ENCODE measurements at regions not wholly inside any gene's neighbourhood (a gene's known extent, or its start where the extent isn't known, plus 50 kb on each side); places are given as distances from the start of the nearest gene placed in this dataset.

GRCh38 chr3:40605960-40606359 lies 81.2 kb downstream of the ZNF621 start:
- Histone ChIP-seq H3K27me3 (no peaks in the 10 kb centered on the region), H3K4me3 (replicated peaks in 1 of 3) (no peak overlapping the region), H3K9me3 (no peaks in the 10 kb centered on the region), H3K36me3 (no peaks in the 10 kb centered on the region), H3K27ac (no peak overlapping the region), H3K4me1 (no peaks in the 10 kb centered on the region)
- TF ChIP-seq POLR2A (IDR thresholded peaks at IDR 0.05) = no peak
- no peak for TF ChIP-seq CTCF (IDR thresholded peaks at IDR 0.05)
- no peak for DNase-seq
- 86 to 95% methylated on average over 1 of the region's 1 CpG for WGBS, 2 donors
- intact Hi-C loops (cut with DNase I) = no loop called here

GRCh38 chr3:40608091-40608490 lies 83.3 kb downstream of the ZNF621 start:
- no peak for TF ChIP-seq POLR2A (IDR thresholded peaks at IDR 0.05)
- TF ChIP-seq CTCF (IDR thresholded peaks at IDR 0.05) = no peak
- H3K4me1 ChIP-seq = no peaks in the 10 kb centered on the region
- WGBS, 2 donors = 27 to 29% methylated on average over 2 of the region's 2 CpGs
- intact Hi-C loops (cut with DNase I) = no loop called here
- H3K4me3 ChIP-seq (replicated peaks in 1 of 3) = no peak overlapping the region
- no peak overlapping the region for H3K27ac ChIP-seq
- H3K27me3 ChIP-seq = no peaks in the 10 kb centered on the region
- H3K9me3 ChIP-seq = no peaks in the 10 kb centered on the region
- no peak for DNase-seq
- no peaks in the 10 kb centered on the region for H3K36me3 ChIP-seq

GRCh38 chr3:40613306-40613705 lies 88.5 kb downstream of the ZNF621 start:
- 89 to 93% methylated on average over 5 of the region's 5 CpGs for WGBS, 2 donors
- no peak for DNase-seq
- intact Hi-C loops (cut with DNase I) = no loop called here

GRCh38 chr3:40615110-40615915 lies 90.6 kb downstream of the ZNF621 start:
- no peak overlapping the region for H3K27ac ChIP-seq
- intact Hi-C loops (cut with DNase I) = no loop called here
- H3K27me3 ChIP-seq = no peaks in the 10 kb centered on the region
- no peaks in the 10 kb centered on the region for H3K9me3 ChIP-seq
- no peak overlapping the region for H3K4me3 ChIP-seq (replicated peaks in 1 of 3)
- no peaks in the 10 kb centered on the region for H3K36me3 ChIP-seq
- peaks cover 0 to 10% of the 10 kb centered on the region in 2 donors for H3K4me1 ChIP-seq
- 28 to 30% methylated on average over 30 to 33 of the region's 33 CpGs for WGBS, 2 donors
- no peak for DNase-seq
- TF ChIP-seq CTCF (IDR thresholded peaks at IDR 0.05) (no peak), POLR2A (IDR thresholded peaks at IDR 0.05) (no peak)

More at GRCh38 chr3:40613306-40613705, 88.5 kb downstream of the ZNF621 start:
- TF ChIP-seq POLR2A (IDR thresholded peaks at IDR 0.05) (no peak), CTCF (IDR thresholded peaks at IDR 0.05) (no peak)
- Histone ChIP-seq H3K4me1 (peaks cover 0 to 10% of the 10 kb centered on the region in 2 donors), H3K4me3 (replicated peaks in 1 of 3) (no peak overlapping the region), H3K36me3 (no peaks in the 10 kb centered on the region), H3K9me3 (no peaks in the 10 kb centered on the region), H3K27me3 (no peaks in the 10 kb centered on the region), H3K27ac (no peak overlapping the region)

All from thyroid gland (tissue), 4 donors.